ENCODE measurements at regions not wholly inside any gene's neighbourhood (a gene's known extent, or its start where the extent isn't known, plus 50 kb on each side); places are given as distances from the start of the nearest gene placed in this dataset.

- no peak for TF ChIP-seq CTCF (optimal IDR thresholded peaks at IDR 0.05 in 1 of 3, IDR thresholded peaks at IDR 0.05 in 1 of 3, conservative IDR thresholded peaks at IDR 0.05 in 1 of 3; ENCODE audit: extremely low read depth in 1 of 3, insufficient read depth in 2 of 3, low read length in 3 of 3)
- TF ChIP-seq EZH2 (IDR thresholded peaks at IDR 0.05; ENCODE audit: low read length): no peak
Measured at GRCh38 chr6:163764565-163764964, 350.0 kb downstream of the QKI start.

Measured in keratinocyte (primary cell).